ENCODE measurements at regions not wholly inside any gene's neighbourhood (a gene's known extent, or its start where the extent isn't known, plus 50 kb on each side); places are given as distances from the start of the nearest gene placed in this dataset.
"Not testable (repeated sequence)": the region's sequence is repeated elsewhere in the genome, so short reads cannot be mapped to it uniquely, and the experiment has no call there.

GRCh38 chr13:52288891-52289290 is 117.1 kb downstream of the THSD1 start:
- not testable (repeated sequence) for H3K27me3 ChIP-seq; H3K9me2 ChIP-seq (replicated peaks; ENCODE audit: insufficient read depth); H2AFZ ChIP-seq; H3K4me1 ChIP-seq (ENCODE audit: insufficient read depth); H3K36me3 ChIP-seq (replicated peaks; ENCODE audit: insufficient read depth, low read depth); H3K79me2 ChIP-seq; H3K4me2 ChIP-seq; H3K4me3 ChIP-seq; H3K9me3 ChIP-seq (ENCODE audit: low read depth); H4K20me1 ChIP-seq (ENCODE audit: insufficient read depth, poor library complexity, severe bottlenecking); H3K27ac ChIP-seq; DNase-seq (ENCODE audit: low spot score)
- 78% methylated on average over 3 of the region's 6 CpGs for WGBS (ENCODE audit: low lambda C conversion rate, missing lambda C conversion rate)

- not testable (repeated sequence) for H3K79me2 ChIP-seq; H2AFZ ChIP-seq; H3K9me3 ChIP-seq (ENCODE audit: low read depth); H3K27me3 ChIP-seq; H3K27ac ChIP-seq; H4K20me1 ChIP-seq (ENCODE audit: insufficient read depth, poor library complexity, severe bottlenecking); H3K9me2 ChIP-seq (replicated peaks; ENCODE audit: insufficient read depth); H3K4me1 ChIP-seq (ENCODE audit: insufficient read depth); H3K4me3 ChIP-seq; H3K4me2 ChIP-seq; H3K36me3 ChIP-seq (replicated peaks; ENCODE audit: insufficient read depth, low read depth); DNase-seq (ENCODE audit: low spot score)
- 37% methylated on average over 2 of the region's 2 CpGs for WGBS (ENCODE audit: low lambda C conversion rate, missing lambda C conversion rate)
These were observed 122.0 kb upstream of the NEK3 start for GRCh38 chr13:52281387-52281786.

GRCh38 chr13:52279408-52279807 is 120.0 kb upstream of the NEK3 start:
- not testable (repeated sequence) for H3K36me3 ChIP-seq (replicated peaks; ENCODE audit: insufficient read depth, low read depth); H3K9me2 ChIP-seq (replicated peaks; ENCODE audit: insufficient read depth); H3K79me2 ChIP-seq; H3K4me3 ChIP-seq; H2AFZ ChIP-seq; H4K20me1 ChIP-seq (ENCODE audit: insufficient read depth, poor library complexity, severe bottlenecking); H3K27ac ChIP-seq; DNase-seq (ENCODE audit: low spot score); H3K4me2 ChIP-seq; H3K9me3 ChIP-seq (ENCODE audit: low read depth); H3K4me1 ChIP-seq (ENCODE audit: insufficient read depth); H3K27me3 ChIP-seq
- WGBS (ENCODE audit: low lambda C conversion rate, missing lambda C conversion rate), result 89% methylated on average over 1 of the region's 1 CpG

GRCh38 chr13:52254299-52254698 is 94.9 kb upstream of the NEK3 start:
- not testable (repeated sequence) for H3K9me2 ChIP-seq (replicated peaks; ENCODE audit: insufficient read depth); H3K27me3 ChIP-seq; H3K27ac ChIP-seq; H3K4me3 ChIP-seq; H3K36me3 ChIP-seq (replicated peaks; ENCODE audit: insufficient read depth, low read depth); H3K4me2 ChIP-seq; H3K79me2 ChIP-seq; H3K9me3 ChIP-seq (ENCODE audit: low read depth); H3K4me1 ChIP-seq (ENCODE audit: insufficient read depth); H4K20me1 ChIP-seq (ENCODE audit: insufficient read depth, poor library complexity, severe bottlenecking); DNase-seq (ENCODE audit: low spot score); H2AFZ ChIP-seq
- WGBS (ENCODE audit: low lambda C conversion rate, missing lambda C conversion rate), result 99% methylated on average over 22 of the region's 24 CpGs

GRCh38 chr13:52240752-52241151 is 81.4 kb upstream of the NEK3 start:
- not testable (repeated sequence) for H3K36me3 ChIP-seq (replicated peaks; ENCODE audit: insufficient read depth, low read depth); H3K4me2 ChIP-seq; H2AFZ ChIP-seq; H3K79me2 ChIP-seq; H3K4me1 ChIP-seq (ENCODE audit: insufficient read depth); H3K9me2 ChIP-seq (replicated peaks; ENCODE audit: insufficient read depth); DNase-seq (ENCODE audit: low spot score); H4K20me1 ChIP-seq (ENCODE audit: insufficient read depth, poor library complexity, severe bottlenecking); H3K27me3 ChIP-seq; H3K4me3 ChIP-seq; H3K27ac ChIP-seq; H3K9me3 ChIP-seq (ENCODE audit: low read depth)
- 76% methylated on average over 3 of the region's 3 CpGs for WGBS (ENCODE audit: low lambda C conversion rate, missing lambda C conversion rate)

DNA sequence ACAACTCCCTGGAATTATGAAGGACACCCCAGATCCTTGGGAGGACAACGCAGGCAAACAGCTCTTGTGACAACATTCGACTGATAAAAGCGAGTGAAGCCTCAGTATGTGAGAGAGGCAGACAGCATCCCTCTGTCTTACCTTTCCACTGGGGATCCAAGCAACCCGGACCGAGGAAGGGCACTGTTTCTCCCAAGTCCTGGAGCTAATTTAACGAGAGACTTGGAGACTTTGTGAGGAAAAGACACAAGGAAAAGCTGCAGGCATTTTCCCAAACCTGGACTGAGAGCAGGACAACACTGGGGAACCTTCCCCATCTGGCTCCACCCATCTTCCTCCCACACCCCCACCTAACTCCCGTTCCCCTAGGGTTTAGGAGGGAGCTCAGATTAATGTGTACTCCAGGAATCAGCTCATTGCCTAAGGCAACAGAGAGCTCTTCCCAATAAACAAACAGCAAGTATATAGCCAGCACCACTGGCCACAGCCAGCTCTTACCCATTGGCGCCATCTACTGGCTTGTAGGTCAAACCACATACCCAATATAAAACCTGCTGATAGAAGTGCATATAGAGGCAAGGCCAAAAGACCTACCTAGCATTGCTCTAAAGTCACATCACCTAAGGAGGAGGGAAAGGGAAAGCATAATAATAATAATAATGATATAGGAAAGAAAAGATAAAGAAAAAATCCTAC is 76.7 kb upstream of the NEK3 start:
- H3K27ac ChIP-seq; H3K27me3 ChIP-seq; H3K36me3 ChIP-seq (replicated peaks; ENCODE audit: insufficient read depth, low read depth); H2AFZ ChIP-seq; H3K9me2 ChIP-seq (replicated peaks; ENCODE audit: insufficient read depth); H3K9me3 ChIP-seq (ENCODE audit: low read depth); H3K79me2 ChIP-seq; H3K4me3 ChIP-seq; H3K4me1 ChIP-seq (ENCODE audit: insufficient read depth); H4K20me1 ChIP-seq (ENCODE audit: insufficient read depth, poor library complexity, severe bottlenecking): not testable (repeated sequence)
- WGBS (ENCODE audit: low lambda C conversion rate, missing lambda C conversion rate), result 13% methylated on average over 5 of the region's 8 CpGs
- TF ChIP-seq, protein P1, sequence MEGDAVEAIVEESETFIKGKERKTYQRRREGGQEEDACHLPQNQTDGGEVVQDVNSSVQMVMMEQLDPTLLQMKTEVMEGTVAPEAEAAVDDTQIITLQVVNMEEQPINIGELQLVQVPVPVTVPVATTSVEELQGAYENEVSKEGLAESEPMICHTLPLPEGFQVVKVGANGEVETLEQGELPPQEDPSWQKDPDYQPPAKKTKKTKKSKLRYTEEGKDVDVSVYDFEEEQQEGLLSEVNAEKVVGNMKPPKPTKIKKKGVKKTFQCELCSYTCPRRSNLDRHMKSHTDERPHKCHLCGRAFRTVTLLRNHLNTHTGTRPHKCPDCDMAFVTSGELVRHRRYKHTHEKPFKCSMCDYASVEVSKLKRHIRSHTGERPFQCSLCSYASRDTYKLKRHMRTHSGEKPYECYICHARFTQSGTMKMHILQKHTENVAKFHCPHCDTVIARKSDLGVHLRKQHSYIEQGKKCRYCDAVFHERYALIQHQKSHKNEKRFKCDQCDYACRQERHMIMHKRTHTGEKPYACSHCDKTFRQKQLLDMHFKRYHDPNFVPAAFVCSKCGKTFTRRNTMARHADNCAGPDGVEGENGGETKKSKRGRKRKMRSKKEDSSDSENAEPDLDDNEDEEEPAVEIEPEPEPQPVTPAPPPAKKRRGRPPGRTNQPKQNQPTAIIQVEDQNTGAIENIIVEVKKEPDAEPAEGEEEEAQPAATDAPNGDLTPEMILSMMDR (IDR thresholded peaks at IDR 0.05; ENCODE audit: poor library complexity), result peak; percentile 65
- H3K4me2 ChIP-seq, result peak overlapping the region; percentile 63
- peak; percentile 84 for DNase-seq (ENCODE audit: low spot score)

DNA sequence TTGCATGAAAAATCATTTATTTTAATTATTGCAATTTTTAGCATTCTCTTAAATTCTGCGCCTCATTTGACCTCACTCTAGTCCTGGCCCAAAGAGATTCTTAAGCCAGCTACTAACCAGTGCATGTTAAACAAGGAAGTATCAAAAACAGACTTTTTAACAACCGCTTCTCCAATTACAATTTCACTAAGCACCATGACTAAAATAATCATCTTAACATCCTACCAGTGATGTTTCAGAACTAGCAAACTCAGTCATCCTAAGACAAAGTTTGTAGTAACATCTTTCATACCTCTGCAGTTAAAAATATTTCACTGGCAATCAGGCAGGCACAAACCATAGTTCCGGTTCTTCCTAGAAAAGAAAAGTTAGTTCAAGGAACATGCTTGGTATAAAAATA is 75.5 kb upstream of the NEK3 start:
- not testable (repeated sequence) for DNase-seq (ENCODE audit: low spot score); H3K4me2 ChIP-seq; H2AFZ ChIP-seq; H3K27ac ChIP-seq; H3K9me3 ChIP-seq (ENCODE audit: low read depth); H3K9me2 ChIP-seq (replicated peaks; ENCODE audit: insufficient read depth); H4K20me1 ChIP-seq (ENCODE audit: insufficient read depth, poor library complexity, severe bottlenecking); H3K79me2 ChIP-seq; H3K4me3 ChIP-seq; H3K27me3 ChIP-seq; H3K4me1 ChIP-seq (ENCODE audit: insufficient read depth); H3K36me3 ChIP-seq (replicated peaks; ENCODE audit: insufficient read depth, low read depth)
- WGBS (ENCODE audit: low lambda C conversion rate, missing lambda C conversion rate), result 98% methylated on average over 3 of the region's 3 CpGs

- H3K4me1 ChIP-seq (ENCODE audit: insufficient read depth); H3K27ac ChIP-seq; H3K9me2 ChIP-seq (replicated peaks; ENCODE audit: insufficient read depth); H3K36me3 ChIP-seq (replicated peaks; ENCODE audit: insufficient read depth, low read depth); H3K4me3 ChIP-seq; DNase-seq (ENCODE audit: low spot score); H3K4me2 ChIP-seq; H3K9me3 ChIP-seq (ENCODE audit: low read depth); H4K20me1 ChIP-seq (ENCODE audit: insufficient read depth, poor library complexity, severe bottlenecking); H3K27me3 ChIP-seq; H2AFZ ChIP-seq; H3K79me2 ChIP-seq: not testable (repeated sequence)
- 62% methylated on average over 1 of the region's 1 CpG for WGBS (ENCODE audit: low lambda C conversion rate, missing lambda C conversion rate)
These were observed 63.7 kb upstream of the NEK3 start for GRCh38 chr13:52223063-52223462.

All from hepatocyte (in vitro differentiated cells).